ENCODE measurements at regions not wholly inside any gene's neighbourhood (a gene's known extent, or its start where the extent isn't known, plus 50 kb on each side); places are given as distances from the start of the nearest gene placed in this dataset.

- no peaks in the 10 kb centered on the region for H3K36me3 ChIP-seq (ENCODE audit: control insufficient read depth in 2 of 4, insufficient read depth in 4 of 4, low read length in 3 of 4)
- DNase-seq (ENCODE audit: low read depth in 1 of 2, low spot score in 2 of 2) = no peak
- no peak overlapping the region for H3K9ac ChIP-seq (replicated peaks in 1 of 4; ENCODE audit: extremely low read depth in 1 of 4, low read depth in 3 of 4, low read length in 3 of 4)
- no peak overlapping the region for H3K4me2 ChIP-seq (ENCODE audit: insufficient read depth in 1 of 2, low read depth in 2 of 2, low read length in 2 of 2)
- no peak overlapping the region for H2AFZ ChIP-seq (ENCODE audit: low read length)
- ChIA-PET POLR2A (ENCODE audit: partially characterized antibody) (interaction anchor here (1.5 kb wide), 1 partner anchor 14 kb away, joined by 5 read pairs; no protein-coding TSS in a partner anchor), CTCF (ENCODE audit: partially characterized antibody) (interaction anchor here (0.5 to 1.9 kb wide), 6 partner anchors 10 to 507 kb away, joined by 3 to 4 read pairs (median 4); no protein-coding TSS in a partner anchor)
- H3K27ac ChIP-seq (ENCODE audit: low read depth, low read length) = no peak overlapping the region
- no peak overlapping the region for H3K14ac ChIP-seq (ENCODE audit: insufficient read length)
- no peak overlapping the region for H3K56ac ChIP-seq (replicated peaks; ENCODE audit: insufficient read length, low read depth, low read length)
- H2BK15ac ChIP-seq (ENCODE audit: low read length) = no peak overlapping the region
- H4K5ac ChIP-seq (ENCODE audit: insufficient read length, low read depth, low read length) = no peak overlapping the region
- H3K23ac ChIP-seq (ENCODE audit: insufficient read length) = no peak overlapping the region
- no peaks in the 10 kb centered on the region for H3K79me1 ChIP-seq (ENCODE audit: low read depth, low read length)
- H3K27me3 ChIP-seq (replicated peaks in 1 of 4; ENCODE audit: control insufficient read depth in 3 of 4, extremely low read depth in 1 of 4, insufficient read depth in 3 of 4, low read length in 3 of 4) = no peaks in the 10 kb centered on the region; a peak in 1 of 7 replicates
- no peak overlapping the region for H3K4ac ChIP-seq (replicated peaks; ENCODE audit: insufficient read length, low read depth, low read length)
- no peak overlapping the region for H2AK5ac ChIP-seq (ENCODE audit: low read depth, low read length)
- no peak for FAIRE-seq
- no peak overlapping the region for H2BK20ac ChIP-seq (ENCODE audit: low read length)
- WGBS, 2 experiments (ENCODE audit: extremely low coverage in 1 of 2, insufficient coverage in 1 of 2, insufficient read length in 1 of 2, insufficient replicate concordance in 2 of 2, low coverage in 1 of 2, low lambda C conversion rate in 2 of 2, missing lambda C conversion rate in 1 of 2) = 85% methylated on average over 4 of the region's 4 CpGs; no CpG with 5 or more reads in 1 of the 2 experiments
- H2BK12ac ChIP-seq (ENCODE audit: low read depth, low read length) = no peak overlapping the region
- peaks cover 0 to 7% (median 1%) of the 10 kb centered on the region in 4 experiments; a peak in 3 of 7 replicates for H3K4me1 ChIP-seq (replicated peaks in 1 of 4; ENCODE audit: control insufficient read depth in 3 of 4, insufficient read depth in 4 of 4, low read length in 3 of 4)
- no peaks in the 10 kb centered on the region for H3K9me3 ChIP-seq (ENCODE audit: insufficient read depth in 2 of 2, low read depth in 1 of 2, low read length in 1 of 2)
- H4K91ac ChIP-seq (replicated peaks; ENCODE audit: insufficient read length, low read length) = no peak overlapping the region
- H3K4me3 ChIP-seq (ENCODE audit: extremely low read depth in 1 of 4, insufficient read depth in 2 of 4, low read depth in 3 of 4, low read length in 4 of 4) = no peak overlapping the region
- H3K18ac ChIP-seq (ENCODE audit: extremely low read depth, low read length) = no peak overlapping the region
- H2BK120ac ChIP-seq (replicated peaks; ENCODE audit: low read depth, low read length) = no peak overlapping the region
- H2BK5ac ChIP-seq (ENCODE audit: low read depth, low read length) = no peak overlapping the region
- no peaks in the 10 kb centered on the region for H4K20me1 ChIP-seq (replicated peaks in 1 of 2; ENCODE audit: control insufficient read depth in 1 of 2, insufficient read depth in 2 of 2, low read length in 2 of 2)
- no peak overlapping the region; the same call in 1 of the 2 replicates for H4K8ac ChIP-seq (ENCODE audit: extremely low read depth, insufficient read depth, low read length)
- no peaks in the 10 kb centered on the region for H3K23me2 ChIP-seq (ENCODE audit: low read depth, low read length)
- no peaks in the 10 kb centered on the region for H3K79me2 ChIP-seq (ENCODE audit: control insufficient read depth in 1 of 2, insufficient read depth in 2 of 2, low read length in 2 of 2)
- TF ChIP-seq TAF7 (optimal IDR thresholded peaks at IDR 0.05; ENCODE audit: borderline replicate concordance, low read depth, low read length) (no peak), MAFK (IDR thresholded peaks at IDR 0.05; ENCODE audit: low read depth, low read length) (no peak), HDAC2 (IDR thresholded peaks at IDR 0.05; ENCODE audit: borderline replicate concordance in 1 of 2, low read depth in 2 of 2, low read length in 2 of 2) (no peak), KDM4A (IDR thresholded peaks at IDR 0.05; ENCODE audit: low read depth, low read length, severe bottlenecking) (no peak), PHF8 (conservative IDR thresholded peaks at IDR 0.05; ENCODE audit: low read depth, low read length) (no peak), E2F6 (IDR thresholded peaks at IDR 0.05) (no peak), BRCA1 (IDR thresholded peaks at IDR 0.05; ENCODE audit: low read depth, low read length) (no peak), CHD1 (IDR thresholded peaks at IDR 0.05; ENCODE audit: low read depth, low read length) (no peak), TCF12 (IDR thresholded peaks at IDR 0.05; ENCODE audit: low read depth, low read length) (no peak), HDAC6 (IDR thresholded peaks at IDR 0.05; ENCODE audit: low read depth, low read length) (no peak), SIN3A (conservative IDR thresholded peaks at IDR 0.05 in 1 of 2, IDR thresholded peaks at IDR 0.05 in 1 of 2; ENCODE audit: low read depth in 1 of 2, low read length in 2 of 2) (no peak), RAD21 (IDR thresholded peaks at IDR 0.05 in 1 of 2, conservative IDR thresholded peaks at IDR 0.05 in 1 of 2; ENCODE audit: low read depth in 2 of 2, low read length in 2 of 2) (no peak)
Observed at GRCh38 chr2:60366135-60366712, 187.2 kb downstream of the BCL11A start.
